H9 (cell line): ENCODE measurements at regions not wholly inside any gene's neighbourhood (a gene's known extent, or its start where the extent isn't known, plus 50 kb on each side); places are given as distances from the start of the nearest gene placed in this dataset.

ENCODE experiments used
- DNase-seq: peaks from one replicate; pipeline ENCODE4 v3.0.0-alpha.2; 2017
- H2AFZ ChIP-seq: one replicate; pipeline ENCODE4 v1.6.1; 2013; ENCODE audit warnings: mild to moderate bottlenecking, low read length, control low read depth, moderate library complexity
- H2AK5ac ChIP-seq: 2 replicates; pipeline ENCODE4 v1.6.1; 2013; ENCODE audit warnings: low read length, control low read depth, mixed read lengths; ENCODE audit not compliant: insufficient read length
- H2BK120ac ChIP-seq: one replicate; pipeline ENCODE4 v1.6.1; 2013; ENCODE audit warnings: low read depth, mild to moderate bottlenecking, low read length, control low read depth, inconsistent platforms; ENCODE audit not compliant: poor library complexity, severe bottlenecking
- H2BK12ac ChIP-seq: 2 replicates; pipeline ENCODE4 v1.6.1; 2013; ENCODE audit warnings: low read length, control low read depth, mixed read lengths, low read depth; ENCODE audit not compliant: insufficient read length
- H2BK15ac ChIP-seq: 2 replicates; pipeline ENCODE4 v1.6.1; 2013; ENCODE audit warnings: low read depth, low read length, control low read depth
- H2BK20ac ChIP-seq: one replicate; pipeline ENCODE4 v1.6.1; 2013; ENCODE audit warnings: low read depth, mild to moderate bottlenecking, low read length, control low read depth, inconsistent platforms; ENCODE audit not compliant: poor library complexity, severe bottlenecking
- H2BK5ac ChIP-seq: 2 replicates; pipeline ENCODE4 v1.6.1; 2013; ENCODE audit warnings: low read length, control low read depth, mixed read lengths; ENCODE audit not compliant: insufficient read length
- H3K14ac ChIP-seq: 2 replicates; pipeline ENCODE4 v1.6.1; 2013; ENCODE audit warnings: low read length, control low read depth; ENCODE audit not compliant: insufficient read depth
- H3K18ac ChIP-seq: 2 replicates; pipeline ENCODE4 v1.6.1; 2013; ENCODE audit warnings: low read depth, mild to moderate bottlenecking, mixed read lengths, low read length, control low read depth; ENCODE audit not compliant: insufficient read length
- H3K23ac ChIP-seq: 2 replicates; pipeline ENCODE4 v1.6.1; 2013; ENCODE audit warnings: low read length, control low read depth, mixed read lengths, low read depth; ENCODE audit not compliant: insufficient read length
- H3K23me2 ChIP-seq: 2 replicates; pipeline ENCODE4 v1.6.1; 2013; ENCODE audit warnings: low read depth, mild to moderate bottlenecking, mixed read lengths, low read length, control low read depth; ENCODE audit not compliant: insufficient read length, poor library complexity, severe bottlenecking
- H3K27ac ChIP-seq: 2 replicates; pipeline ENCODE4 v1.5.1; 2013; ENCODE audit warnings: low read length, control low read depth, mixed read lengths, low read depth; ENCODE audit not compliant: insufficient read length
- H3K27me3 ChIP-seq: 2 replicates; pipeline ENCODE4 v1.6.1; 2013; ENCODE audit warnings: low read length, control low read depth, inconsistent platforms; ENCODE audit not compliant: insufficient read depth
- H3K4ac ChIP-seq: 2 replicates; pipeline ENCODE4 v1.6.1; 2013; ENCODE audit warnings: low read depth, mild to moderate bottlenecking, control low read depth, inconsistent platforms, low read length, moderate library complexity
- H3K4me1 ChIP-seq: 2 replicates; pipeline ENCODE4 v1.6.1; 2013; ENCODE audit warnings: low read length, control low read depth, inconsistent platforms; ENCODE audit not compliant: insufficient read depth
- H3K4me2 ChIP-seq: 2 replicates; pipeline ENCODE4 v1.6.1; 2013; ENCODE audit warnings: low read length, control low read depth, mixed read lengths; ENCODE audit not compliant: insufficient read length, insufficient read depth
- H3K56ac ChIP-seq: 2 replicates; pipeline ENCODE4 v1.6.1; 2013; ENCODE audit warnings: low read depth, mild to moderate bottlenecking, mixed read lengths, low read length, control low read depth; ENCODE audit not compliant: insufficient read length
- H3K79me1 ChIP-seq: 2 replicates; pipeline ENCODE4 v1.6.1; 2013; ENCODE audit warnings: low read depth, mild to moderate bottlenecking, moderate library complexity, low read length, control low read depth, inconsistent platforms; ENCODE audit not compliant: insufficient read depth, poor library complexity, severe bottlenecking
- H3K79me2 ChIP-seq: 2 replicates; pipeline ENCODE4 v1.6.1; 2013; ENCODE audit warnings: low read length, control low read depth, inconsistent platforms; ENCODE audit not compliant: insufficient read depth
- H3K9ac ChIP-seq: 2 replicates; pipeline ENCODE4 v1.6.1; 2013; ENCODE audit warnings: low read length, control low read depth, mixed read lengths; ENCODE audit not compliant: insufficient read length; ENCODE audit errors: extremely low read depth
- H3K9me3 ChIP-seq: one replicate; pipeline ENCODE4 v1.6.1; 2013; ENCODE audit warnings: low read depth, low read length, inconsistent platforms; ENCODE audit not compliant: control insufficient read depth
- H3T11ph ChIP-seq: one replicate; pipeline ENCODE4 v1.6.1; 2013; ENCODE audit warnings: mild to moderate bottlenecking, low read length, control low read depth, inconsistent platforms
- H4K20me1 ChIP-seq: one replicate; pipeline ENCODE4 v1.6.1; 2013; ENCODE audit not compliant: control insufficient read depth, insufficient read length, insufficient read depth
- H4K5ac ChIP-seq: 2 replicates; pipeline ENCODE4 v1.6.1; 2013; ENCODE audit warnings: low read depth, mild to moderate bottlenecking, mixed read lengths, low read length, control low read depth; ENCODE audit not compliant: insufficient read length
- H4K8ac ChIP-seq: replicated peaks from 2 replicates; pipeline ENCODE4 v1.6.1; 2013; ENCODE audit warnings: low read length, control low read depth, mixed read lengths, low read depth; ENCODE audit not compliant: insufficient read length
- H4K91ac ChIP-seq: 2 replicates; pipeline ENCODE4 v1.6.1; 2013; ENCODE audit warnings: low read depth, mild to moderate bottlenecking, moderate library complexity, mixed read lengths, low read length, control low read depth; ENCODE audit not compliant: insufficient read length
- H3K27ac Mint-ChIP-seq, 3 experiments: 2 replicates in 2 of 3; 3 replicates in 1 of 3; pipeline ENCODE4 v1.8.0; 2020 to 2021; ENCODE audit warnings: mixed read lengths in 3 of 3, mild to moderate bottlenecking in 1 of 3, moderate library complexity in 1 of 3
- H3K27me3 Mint-ChIP-seq: 2 replicates; pipeline ENCODE4 v1.8.0; 2021; ENCODE audit warnings: low read depth, mild to moderate bottlenecking, moderate library complexity, mixed read lengths
- H3K36me3 Mint-ChIP-seq, 3 experiments: 2 replicates in 2 of 3; 3 replicates in 1 of 3; pipeline ENCODE4 v1.8.0; 2020 to 2021; ENCODE audit warnings: low read depth in 3 of 3, mixed read lengths in 3 of 3; ENCODE audit not compliant: insufficient read depth in 1 of 3
- H3K4me1 Mint-ChIP-seq, 2 experiments: 2 replicates each; pipeline ENCODE4 v1.8.0; 2020; ENCODE audit warnings: mixed read lengths in 2 of 2
- H3K4me3 Mint-ChIP-seq, 2 experiments: 2 replicates in 1 of 2; 3 replicates in 1 of 2; pipeline ENCODE4 v1.8.0; 2020 to 2021; ENCODE audit warnings: mild to moderate bottlenecking in 2 of 2, mixed read lengths in 2 of 2, moderate library complexity in 1 of 2
- H3K9me3 Mint-ChIP-seq, 2 experiments: 2 replicates in 1 of 2; 3 replicates in 1 of 2; pipeline ENCODE4 v1.8.0; 2020; ENCODE audit warnings: mild to moderate bottlenecking in 2 of 2, mixed read lengths in 2 of 2, moderate library complexity in 1 of 2
- WGBS: extraction: QIAGEN DNeasy Blood & Tissue Kit; methylation state at CpG from one replicate; pipeline ENCODE4 v1.1.7; 2013; ENCODE audit warnings: missing lambda C conversion rate, low lambda C conversion rate, mixed read lengths; ENCODE audit not compliant: insufficient read length; ENCODE audit errors: extremely low coverage; 5-methylcytosine and 5-hydroxymethylcytosine counted together
- TF ChIP-seq, protein P1 (sequence below): fragments of 200-600 bp; sonication (generic); conservative IDR thresholded peaks from 3 replicates; pipeline ENCODE4 v1.8.0; 2021; ENCODE audit warnings: antibody characterized with exemption, mild to moderate bottlenecking

DNA sequence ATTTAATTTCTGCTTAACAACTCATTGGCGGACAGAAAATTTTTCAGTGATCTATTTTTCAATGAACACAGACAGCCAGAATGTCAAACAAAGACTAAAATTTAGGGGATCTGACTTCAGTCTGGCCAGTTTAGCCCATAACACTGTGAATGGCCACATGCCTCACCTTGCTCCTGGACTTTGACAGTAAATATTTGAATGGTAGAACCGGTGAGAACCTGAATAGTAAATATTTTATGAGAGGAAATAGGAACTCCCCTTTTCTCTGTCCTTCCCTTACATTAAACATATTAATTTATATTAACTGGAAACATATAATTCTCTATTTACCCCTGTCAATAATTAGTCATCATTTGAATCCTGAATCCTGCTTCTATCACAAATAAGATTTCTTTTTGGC, 942.1 kb downstream of the KCNJ2 start:
- Histone ChIP-seq H2BK5ac (no peak overlapping the region), H3K4me1 (0 out of 2 replicates have a peak, but pooled peaks cover 2% of the 10 kb centered on the region), H3K23me2 (no peaks in the 10 kb centered on the region), H2AK5ac (no peak overlapping the region), H3K79me2 (no peaks in the 10 kb centered on the region), H3K23ac (no peak overlapping the region), H2AFZ (no peak overlapping the region), H2BK120ac (no peak overlapping the region), H3K56ac (no peak overlapping the region), H2BK20ac (no peak overlapping the region), H4K20me1 (no peaks in the 10 kb centered on the region), H3T11ph (no peak overlapping the region), H3K27me3 (no peaks in the 10 kb centered on the region), H3K79me1 (no peaks in the 10 kb centered on the region), H3K18ac (no peak overlapping the region), H3K4me2 (no peak overlapping the region), H3K9ac (no peak overlapping the region), H2BK15ac (no peak overlapping the region), H3K4ac (no peak overlapping the region), H3K27ac (no peak overlapping the region), H3K9me3 (no peaks in the 10 kb centered on the region), H4K5ac (no peak overlapping the region), H4K8ac (no peak overlapping the region), H2BK12ac (no peak overlapping the region), H3K14ac (no peak overlapping the region), H4K91ac (no peak overlapping the region)
- H3K4me1 Mint-ChIP-seq = peaks cover 8 to 12% of the 10 kb centered on the region in 2 experiments; a peak in 3 of 4 replicates
- H3K36me3 Mint-ChIP-seq = no peaks in the 10 kb centered on the region
- no peak for DNase-seq
- H3K27me3 Mint-ChIP-seq = no peaks in the 10 kb centered on the region
- H3K4me3 Mint-ChIP-seq = no peak overlapping the region
- WGBS = no CpG with 5 or more reads among the region's 2 CpGs
- H3K27ac Mint-ChIP-seq = no peak overlapping the region
- H3K9me3 Mint-ChIP-seq = no peaks in the 10 kb centered on the region
- TF ChIP-seq, protein P1, sequence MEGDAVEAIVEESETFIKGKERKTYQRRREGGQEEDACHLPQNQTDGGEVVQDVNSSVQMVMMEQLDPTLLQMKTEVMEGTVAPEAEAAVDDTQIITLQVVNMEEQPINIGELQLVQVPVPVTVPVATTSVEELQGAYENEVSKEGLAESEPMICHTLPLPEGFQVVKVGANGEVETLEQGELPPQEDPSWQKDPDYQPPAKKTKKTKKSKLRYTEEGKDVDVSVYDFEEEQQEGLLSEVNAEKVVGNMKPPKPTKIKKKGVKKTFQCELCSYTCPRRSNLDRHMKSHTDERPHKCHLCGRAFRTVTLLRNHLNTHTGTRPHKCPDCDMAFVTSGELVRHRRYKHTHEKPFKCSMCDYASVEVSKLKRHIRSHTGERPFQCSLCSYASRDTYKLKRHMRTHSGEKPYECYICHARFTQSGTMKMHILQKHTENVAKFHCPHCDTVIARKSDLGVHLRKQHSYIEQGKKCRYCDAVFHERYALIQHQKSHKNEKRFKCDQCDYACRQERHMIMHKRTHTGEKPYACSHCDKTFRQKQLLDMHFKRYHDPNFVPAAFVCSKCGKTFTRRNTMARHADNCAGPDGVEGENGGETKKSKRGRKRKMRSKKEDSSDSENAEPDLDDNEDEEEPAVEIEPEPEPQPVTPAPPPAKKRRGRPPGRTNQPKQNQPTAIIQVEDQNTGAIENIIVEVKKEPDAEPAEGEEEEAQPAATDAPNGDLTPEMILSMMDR = no peak
